ENCODE measurements at regions not wholly inside any gene's neighbourhood (a gene's known extent, or its start where the extent isn't known, plus 50 kb on each side); places are given as distances from the start of the nearest gene placed in this dataset.

- H3K4me3 Mint-ChIP-seq = no peak overlapping the region
- DNase-seq = no peak
- no peaks in the 10 kb centered on the region for H3K36me3 Mint-ChIP-seq
- H3K27ac Mint-ChIP-seq = no peak overlapping the region
- H3K4me1 Mint-ChIP-seq = no peaks in the 10 kb centered on the region
- no peaks in the 10 kb centered on the region for H3K9me3 Mint-ChIP-seq
- peaks cover 7% of the 10 kb centered on the region for H3K27me3 Mint-ChIP-seq
These were observed 234.4 kb upstream of the E2F8 start for GRCh38 chr11:19474954-19475721.

GRCh38 chr11:19474211-19474610 is 233.5 kb upstream of the E2F8 start:
- H3K27me3 Mint-ChIP-seq = peaks cover 12% of the 10 kb centered on the region
- DNase-seq = no peak
- H3K4me3 Mint-ChIP-seq = no peak overlapping the region
- H3K4me1 Mint-ChIP-seq = no peaks in the 10 kb centered on the region
- H3K36me3 Mint-ChIP-seq = no peaks in the 10 kb centered on the region
- no peaks in the 10 kb centered on the region for H3K9me3 Mint-ChIP-seq
- H3K27ac Mint-ChIP-seq = no peak overlapping the region

DNA sequence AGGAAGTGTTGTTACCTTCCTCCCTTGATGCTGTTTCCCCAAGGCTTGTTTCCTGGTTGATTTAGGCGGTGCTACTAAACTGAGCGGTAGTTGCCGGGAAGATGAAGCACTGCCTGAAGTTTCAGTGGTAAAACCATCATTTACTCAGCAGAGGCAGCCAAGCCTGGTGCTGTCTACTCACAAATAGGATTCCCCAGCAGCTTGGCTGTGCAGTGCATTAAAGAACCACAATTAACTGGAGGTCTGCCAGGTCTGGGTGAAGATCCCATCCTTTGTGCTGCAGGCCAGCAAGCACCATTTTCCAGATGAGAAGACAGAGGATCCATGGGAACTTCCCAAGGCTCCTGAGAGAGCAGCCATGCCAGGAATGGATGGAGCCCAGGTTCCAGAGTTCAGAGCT is 231.9 kb upstream of the E2F8 start:
- H3K27me3 Mint-ChIP-seq = peaks cover 10% of the 10 kb centered on the region
- DNase-seq = no peak
- H3K36me3 Mint-ChIP-seq = no peaks in the 10 kb centered on the region
- no peaks in the 10 kb centered on the region for H3K9me3 Mint-ChIP-seq
- H3K4me1 Mint-ChIP-seq = no peaks in the 10 kb centered on the region
- H3K27ac Mint-ChIP-seq = no peak overlapping the region
- H3K4me3 Mint-ChIP-seq = no peak overlapping the region

DNA sequence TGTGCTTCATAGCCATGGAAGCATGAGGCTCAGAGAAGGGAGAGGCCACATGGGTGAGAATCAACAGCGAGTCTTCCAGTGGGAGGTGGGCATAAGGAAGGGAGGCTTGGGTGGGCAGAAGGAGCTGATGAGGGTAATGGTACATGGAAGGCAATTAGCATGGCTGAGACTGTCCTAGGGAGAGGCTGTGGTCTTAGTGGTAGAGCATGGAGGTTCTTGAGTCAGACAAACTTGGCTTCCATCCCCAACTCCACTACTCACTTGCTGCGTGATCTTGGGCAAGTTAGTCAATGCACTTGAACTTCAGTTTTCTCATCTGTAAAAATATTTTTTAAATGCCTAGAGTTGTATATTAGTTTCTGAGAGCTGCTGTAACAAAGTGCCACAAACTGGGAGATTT is 227.2 kb upstream of the E2F8 start:
- no peaks in the 10 kb centered on the region for H3K9me3 Mint-ChIP-seq

GRCh38 chr11:19466314-19466713 is 225.6 kb upstream of the E2F8 start:
- no peaks in the 10 kb centered on the region for H3K36me3 Mint-ChIP-seq
- H3K9me3 Mint-ChIP-seq = no peaks in the 10 kb centered on the region
- DNase-seq = no peak
- H3K4me1 Mint-ChIP-seq = no peaks in the 10 kb centered on the region
- H3K4me3 Mint-ChIP-seq = no peak overlapping the region
- peaks cover 11% of the 10 kb centered on the region for H3K27me3 Mint-ChIP-seq
- H3K27ac Mint-ChIP-seq = no peak overlapping the region

More for the DNA sequence above, 227.2 kb upstream of the E2F8 start:
- Mint-ChIP-seq H3K4me3 (no peak overlapping the region), H3K27ac (no peak overlapping the region), H3K27me3 (peaks cover 15% of the 10 kb centered on the region), H3K36me3 (no peaks in the 10 kb centered on the region), H3K4me1 (no peaks in the 10 kb centered on the region)
- no peak for DNase-seq

DNA sequence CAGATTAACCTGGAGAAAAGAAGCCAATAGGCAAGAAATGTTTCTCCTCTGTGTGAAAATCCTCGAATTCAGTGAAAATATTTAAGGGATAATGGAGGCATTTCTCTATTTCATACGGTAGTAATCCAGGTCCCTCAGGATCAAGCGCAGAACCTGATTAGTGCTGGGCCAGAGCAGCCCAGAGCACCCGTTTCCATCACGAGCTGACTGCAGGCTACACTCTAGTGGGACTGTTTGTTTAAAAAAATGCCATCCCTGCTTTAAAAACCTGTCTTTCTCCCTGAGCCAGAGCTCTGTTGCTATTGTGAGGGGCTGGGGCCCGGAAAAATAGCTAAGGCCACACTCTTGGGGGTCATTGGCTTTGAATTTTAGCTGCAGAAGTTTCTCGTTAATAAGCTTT is 223.2 kb upstream of the E2F8 start:
- no peak for DNase-seq
- no peaks in the 10 kb centered on the region for H3K36me3 Mint-ChIP-seq

GRCh38 chr11:19460718-19461405 is 220.1 kb upstream of the E2F8 start:
- DNase-seq = no peak
- Mint-ChIP-seq H3K4me3 (no peak overlapping the region), H3K4me1 (no peaks in the 10 kb centered on the region), H3K9me3 (no peaks in the 10 kb centered on the region), H3K27ac (no peak overlapping the region), H3K27me3 (peaks cover 20% of the 10 kb centered on the region), H3K36me3 (no peaks in the 10 kb centered on the region)

More for the DNA sequence above, 223.2 kb upstream of the E2F8 start:
- Mint-ChIP-seq H3K27ac (no peak overlapping the region), H3K4me1 (no peaks in the 10 kb centered on the region), H3K9me3 (no peaks in the 10 kb centered on the region), H3K4me3 (no peak overlapping the region), H3K27me3 (peaks cover 6% of the 10 kb centered on the region)

GRCh38 chr11:19459240-19459639 is 218.5 kb upstream of the E2F8 start:
- DNase-seq = no peak
- no peaks in the 10 kb centered on the region for H3K36me3 Mint-ChIP-seq
- H3K9me3 Mint-ChIP-seq = no peaks in the 10 kb centered on the region
- H3K4me1 Mint-ChIP-seq = no peaks in the 10 kb centered on the region
- H3K27me3 Mint-ChIP-seq = peaks cover 20% of the 10 kb centered on the region
- no peak overlapping the region for H3K27ac Mint-ChIP-seq
- H3K4me3 Mint-ChIP-seq = no peak overlapping the region

GRCh38 chr11:19458721-19459120 is 218.0 kb upstream of the E2F8 start:
- DNase-seq = no peak
- Mint-ChIP-seq H3K4me1 (no peaks in the 10 kb centered on the region), H3K9me3 (no peaks in the 10 kb centered on the region), H3K27ac (no peak overlapping the region), H3K27me3 (peaks cover 20% of the 10 kb centered on the region), H3K36me3 (no peaks in the 10 kb centered on the region), H3K4me3 (no peak overlapping the region)

- H3K27me3 Mint-ChIP-seq = peaks cover 15% of the 10 kb centered on the region
- no peaks in the 10 kb centered on the region for H3K4me1 Mint-ChIP-seq
- DNase-seq = no peak
- H3K9me3 Mint-ChIP-seq = no peaks in the 10 kb centered on the region
- H3K4me3 Mint-ChIP-seq = no peak overlapping the region
- no peak overlapping the region for H3K27ac Mint-ChIP-seq
- no peaks in the 10 kb centered on the region for H3K36me3 Mint-ChIP-seq
These were observed 217.5 kb upstream of the E2F8 start for GRCh38 chr11:19458231-19458630.

- no peak overlapping the region for H3K27ac Mint-ChIP-seq
- no peaks in the 10 kb centered on the region for H3K36me3 Mint-ChIP-seq
- H3K4me1 Mint-ChIP-seq = no peaks in the 10 kb centered on the region
- H3K27me3 Mint-ChIP-seq = peaks cover 18% of the 10 kb centered on the region
- no peak for DNase-seq
- H3K9me3 Mint-ChIP-seq = no peaks in the 10 kb centered on the region
- no peak overlapping the region for H3K4me3 Mint-ChIP-seq
These were observed 215.0 kb upstream of the E2F8 start for GRCh38 chr11:19455731-19456130.

- no peak for DNase-seq
- Mint-ChIP-seq H3K9me3 (no peaks in the 10 kb centered on the region), H3K27ac (no peak overlapping the region), H3K4me1 (no peaks in the 10 kb centered on the region), H3K4me3 (no peak overlapping the region), H3K27me3 (peaks cover 20% of the 10 kb centered on the region), H3K36me3 (no peaks in the 10 kb centered on the region)
These were observed 213.0 kb upstream of the E2F8 start for GRCh38 chr11:19453651-19454257.

DNA sequence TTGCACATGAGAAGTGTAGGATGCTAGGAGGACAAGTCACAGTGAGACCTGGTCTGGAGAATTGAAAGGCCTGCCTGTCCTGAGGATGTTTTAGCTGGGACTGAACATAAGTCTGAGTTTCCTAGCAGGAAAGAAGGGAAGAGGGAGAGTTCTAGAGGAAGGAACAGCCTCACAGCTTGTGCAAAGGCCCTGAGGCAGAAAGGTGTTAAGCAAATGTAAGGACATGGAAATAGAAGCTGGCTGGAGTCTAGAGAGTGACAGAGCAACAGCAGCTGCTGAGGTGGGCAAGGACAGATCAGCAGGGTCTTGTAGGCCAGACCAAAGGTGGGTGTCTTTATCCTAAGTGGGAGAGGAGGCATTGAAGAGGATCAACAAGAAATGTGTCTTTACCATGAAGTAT is 210.9 kb upstream of the E2F8 start:
- DNase-seq = no peak
- Mint-ChIP-seq H3K4me3 (no peak overlapping the region), H3K27ac (no peak overlapping the region), H3K27me3 (peaks cover 16% of the 10 kb centered on the region), H3K9me3 (no peaks in the 10 kb centered on the region), H3K4me1 (no peaks in the 10 kb centered on the region), H3K36me3 (no peaks in the 10 kb centered on the region)

DNA sequence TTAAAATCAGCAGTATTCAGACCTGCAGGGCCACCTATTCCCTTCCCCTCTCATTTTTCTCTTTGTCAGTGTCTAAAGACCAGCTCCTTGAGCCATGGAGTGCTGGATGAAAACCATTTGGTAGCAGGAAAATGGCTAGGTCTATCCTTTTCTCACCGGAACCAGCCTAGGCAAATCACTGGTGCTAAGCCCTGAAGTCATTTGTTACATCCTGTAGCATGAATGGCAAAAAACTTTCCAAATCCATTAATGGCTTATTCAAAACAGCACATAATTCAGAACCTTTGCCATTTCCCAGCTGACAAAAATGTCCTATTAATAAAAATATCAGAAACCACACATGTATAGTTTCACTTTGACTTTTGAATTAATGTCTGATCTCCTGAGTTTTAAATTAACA is 209.5 kb upstream of the E2F8 start:
- H3K27me3 Mint-ChIP-seq = peaks cover 22% of the 10 kb centered on the region
- no peaks in the 10 kb centered on the region for H3K36me3 Mint-ChIP-seq
- H3K9me3 Mint-ChIP-seq = no peaks in the 10 kb centered on the region
- no peak for DNase-seq
- H3K4me3 Mint-ChIP-seq = no peak overlapping the region
- no peaks in the 10 kb centered on the region for H3K4me1 Mint-ChIP-seq
- H3K27ac Mint-ChIP-seq = no peak overlapping the region

DNA sequence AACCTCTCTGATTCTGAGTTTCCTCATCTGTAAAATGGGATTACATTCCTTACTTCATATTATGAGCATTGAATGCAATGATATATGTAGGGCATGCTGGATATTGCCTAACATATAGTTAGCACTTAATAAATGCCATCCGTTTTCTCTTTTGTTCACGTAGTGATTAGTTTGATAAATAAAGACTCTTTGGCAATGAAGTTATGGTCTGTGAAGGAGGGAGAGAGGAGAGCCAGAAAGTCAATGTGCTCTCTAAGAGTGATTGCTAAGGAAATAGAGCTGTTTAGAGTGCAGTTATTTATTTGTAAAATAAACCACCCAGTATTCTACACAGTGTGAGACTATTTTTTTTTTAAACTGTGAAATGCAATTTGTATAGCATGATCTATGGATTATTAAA is 207.9 kb upstream of the E2F8 start:
- H3K4me1 Mint-ChIP-seq = no peaks in the 10 kb centered on the region
- no peak overlapping the region for H3K27ac Mint-ChIP-seq
- no peak overlapping the region for H3K4me3 Mint-ChIP-seq

More for the DNA sequence above, 207.9 kb upstream of the E2F8 start:
- DNase-seq = no peak
- Mint-ChIP-seq H3K27me3 (peaks cover 26% of the 10 kb centered on the region), H3K36me3 (no peaks in the 10 kb centered on the region), H3K9me3 (no peaks in the 10 kb centered on the region)
